Neuronal stem cell (in vitro differentiated cells): ENCODE measurements at regions not wholly inside any gene's neighbourhood (a gene's known extent, or its start where the extent isn't known, plus 50 kb on each side); places are given as distances from the start of the nearest gene placed in this dataset.

ENCODE experiments used
- DNase-seq: peaks from one replicate; pipeline ENCODE4 v3.0.0-alpha.2; 2013; ENCODE audit warnings: low spot score
- H2AFZ ChIP-seq: one replicate; pipeline ENCODE4 v1.6.1; 2013; ENCODE audit warnings: mild to moderate bottlenecking, low read length, inconsistent platforms
- H2AK5ac ChIP-seq: 2 replicates; pipeline ENCODE4 v1.6.1; 2013; ENCODE audit warnings: low read depth, mild to moderate bottlenecking, inconsistent platforms, low read length, moderate library complexity, mixed read lengths
- H2BK120ac ChIP-seq: 2 replicates; pipeline ENCODE4 v1.6.1; 2013; ENCODE audit warnings: low read depth, mild to moderate bottlenecking, inconsistent platforms, low read length, moderate library complexity, mixed read lengths
- H2BK12ac ChIP-seq: one replicate; pipeline ENCODE4 v1.6.1; 2013; ENCODE audit warnings: low read length, inconsistent platforms
- H2BK15ac ChIP-seq: 2 replicates; pipeline ENCODE4 v1.6.1; 2013; ENCODE audit warnings: mild to moderate bottlenecking, low read length, inconsistent platforms, mixed read lengths
- H2BK5ac ChIP-seq: one replicate; pipeline ENCODE4 v1.6.1; 2013; ENCODE audit warnings: inconsistent platforms, mild to moderate bottlenecking, low read length, moderate library complexity
- H3K14ac ChIP-seq: one replicate; pipeline ENCODE4 v1.6.1; 2013; ENCODE audit warnings: low read length, inconsistent platforms
- H3K18ac ChIP-seq: 2 replicates; pipeline ENCODE4 v1.6.1; 2013; ENCODE audit warnings: low read length, inconsistent platforms
- H3K23ac ChIP-seq: 2 replicates; pipeline ENCODE4 v1.6.1; 2013; ENCODE audit warnings: low read depth, mild to moderate bottlenecking, mixed read lengths, low read length, inconsistent platforms; ENCODE audit not compliant: poor library complexity
- H3K27ac ChIP-seq: replicated peaks from 3 replicates; pipeline ENCODE4 v1.5.1; 2013; ENCODE audit warnings: low read length, inconsistent platforms
- H3K27me3 ChIP-seq, 3 experiments: 2 replicates each; pipeline ENCODE4 v1.6.1; 2013; ENCODE audit warnings: low read length in 3 of 3, mild to moderate bottlenecking in 2 of 3, inconsistent platforms in 1 of 3, low read depth in 1 of 3, mixed read lengths in 1 of 3, moderate library complexity in 1 of 3; ENCODE audit not compliant: control insufficient read depth in 3 of 3, insufficient read depth in 3 of 3
- H3K36me3 ChIP-seq, 2 donors: replicated peaks in 1 of 2; 2 replicates each; pipeline ENCODE4 v1.6.1; 2013; ENCODE audit warnings: low read length in 2 of 2; ENCODE audit not compliant: control insufficient read depth in 2 of 2, insufficient read depth in 2 of 2
- H3K4ac ChIP-seq: 2 replicates; pipeline ENCODE4 v1.6.1; 2013; ENCODE audit warnings: inconsistent platforms, mild to moderate bottlenecking, low read length, moderate library complexity
- H3K4me1 ChIP-seq, 2 donors: 1 replicate in 1 of 2; 2 replicates in 1 of 2; pipeline ENCODE4 v1.6.1; 2013; ENCODE audit warnings: low read length in 2 of 2, low read depth in 1 of 2; ENCODE audit not compliant: control insufficient read depth in 2 of 2, insufficient read depth in 1 of 2
- H3K4me2 ChIP-seq: one replicate; pipeline ENCODE4 v1.6.1; 2013; ENCODE audit warnings: mild to moderate bottlenecking, low read length, inconsistent platforms; ENCODE audit not compliant: insufficient read depth, poor library complexity, severe bottlenecking
- H3K4me3 ChIP-seq, 2 donors: 2 replicates each; pipeline ENCODE4 v1.5.1; 2013; ENCODE audit warnings: low read length in 2 of 2, mild to moderate bottlenecking in 2 of 2, inconsistent platforms in 1 of 2, moderate library complexity in 1 of 2
- H3K79me1 ChIP-seq: one replicate; pipeline ENCODE4 v1.6.1; 2013; ENCODE audit warnings: low read depth, mild to moderate bottlenecking, inconsistent platforms, low read length, moderate library complexity
- H3K9ac ChIP-seq: one replicate; pipeline ENCODE4 v1.6.1; 2013; ENCODE audit warnings: mild to moderate bottlenecking, low read depth, low read length, inconsistent platforms; ENCODE audit not compliant: poor library complexity
- H3K9me3 ChIP-seq, 2 donors: replicated peaks in 1 of 2; 2 replicates each; pipeline versions ENCODE3 to v1.6.1; 2013; ENCODE audit warnings: low read length in 2 of 2, mild to moderate bottlenecking in 2 of 2, inconsistent platforms in 1 of 2, low read depth in 1 of 2, mixed read lengths in 1 of 2, moderate library complexity in 1 of 2; ENCODE audit not compliant: control insufficient read depth in 2 of 2, insufficient read depth in 1 of 2
- H4K8ac ChIP-seq: one replicate; pipeline ENCODE4 v1.6.1; 2013; ENCODE audit warnings: low read depth, mild to moderate bottlenecking, inconsistent platforms, low read length, moderate library complexity
- H4K91ac ChIP-seq: one replicate; pipeline ENCODE4 v1.6.1; 2013; ENCODE audit warnings: low read length, low read depth, mild to moderate bottlenecking, inconsistent platforms; ENCODE audit not compliant: poor library complexity
- WGBS, 2 donors: extraction: QIAGEN DNeasy Blood & Tissue Kit; methylation state at CpG; one replicate each; pipeline ENCODE4 v1.1.7; 2013; ENCODE audit warnings: missing lambda C conversion rate in 2 of 2, mixed read lengths in 1 of 2; ENCODE audit not compliant: insufficient read length in 2 of 2, insufficient replicate concordance in 1 of 2; ENCODE audit errors: extremely low coverage in 2 of 2; 5-methylcytosine and 5-hydroxymethylcytosine counted together

GRCh38 chr7:145471883-145472282 lies 636.0 kb upstream of the TPK1 start:
- Histone ChIP-seq H2BK5ac (no peak overlapping the region), H3K27me3 (no peaks in the 10 kb centered on the region), H3K9me3 (no peaks in the 10 kb centered on the region), H3K9ac (no peak overlapping the region), H2AFZ (no peak overlapping the region), H3K4ac (no peak overlapping the region), H3K36me3 (no peaks in the 10 kb centered on the region), H2BK15ac (no peak overlapping the region), H3K4me1 (no peaks in the 10 kb centered on the region), H3K79me1 (no peaks in the 10 kb centered on the region), H3K23ac (no peak overlapping the region), H3K4me2 (no peak overlapping the region), H3K4me3 (no peak overlapping the region), H4K91ac (no peak overlapping the region), H2AK5ac (no peak overlapping the region), H3K27ac (no peak overlapping the region), H4K8ac (no peak overlapping the region), H2BK120ac (no peak overlapping the region), H3K18ac (no peak overlapping the region), H2BK12ac (no peak overlapping the region), H3K14ac (no peak overlapping the region)
- no peak for DNase-seq
- WGBS, 2 donors: no CpG with 5 or more reads among the region's 2 CpGs

DNA sequence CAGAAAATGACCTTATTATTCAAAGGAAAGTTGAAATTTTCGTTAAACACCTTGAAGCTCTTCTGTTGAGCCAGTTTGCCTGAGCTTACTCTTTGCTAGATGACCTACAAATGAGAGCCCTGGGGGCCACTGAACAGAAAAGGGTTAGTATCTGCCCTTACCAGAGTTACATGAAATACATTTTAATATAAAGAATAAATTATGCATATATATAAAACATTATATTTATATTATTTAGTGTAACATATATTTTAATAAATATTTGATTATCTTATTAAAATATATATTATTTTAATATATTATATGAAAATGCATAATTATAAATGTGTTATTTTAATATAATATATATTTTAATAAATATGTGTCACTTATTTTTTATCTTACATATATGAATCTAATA lies 628.4 kb upstream of the TPK1 start:
- H3K14ac ChIP-seq: no peak overlapping the region
- H3K4ac ChIP-seq: no peak overlapping the region
- no peak overlapping the region for H2BK12ac ChIP-seq
- H2AK5ac ChIP-seq: no peak overlapping the region
- H3K4me3 ChIP-seq: no peak overlapping the region
- no peak overlapping the region for H2BK15ac ChIP-seq
- no peak overlapping the region for H2BK5ac ChIP-seq
- H2AFZ ChIP-seq: no peak overlapping the region
- WGBS, 2 donors: no CpG with 5 or more reads among the region's 1 CpG
- no peak overlapping the region for H3K23ac ChIP-seq
- no peak overlapping the region for H4K8ac ChIP-seq
- no peak overlapping the region for H3K27ac ChIP-seq
- H4K91ac ChIP-seq: no peak overlapping the region
- H3K4me2 ChIP-seq: no peak overlapping the region
- no peaks in the 10 kb centered on the region for H3K4me1 ChIP-seq
- no peaks in the 10 kb centered on the region for H3K9me3 ChIP-seq
- H3K79me1 ChIP-seq: no peaks in the 10 kb centered on the region
- no peak for DNase-seq
- no peak overlapping the region for H3K9ac ChIP-seq
- no peaks in the 10 kb centered on the region for H3K36me3 ChIP-seq
- H2BK120ac ChIP-seq: no peak overlapping the region
- no peak overlapping the region for H3K18ac ChIP-seq
- no peaks in the 10 kb centered on the region for H3K27me3 ChIP-seq

DNA sequence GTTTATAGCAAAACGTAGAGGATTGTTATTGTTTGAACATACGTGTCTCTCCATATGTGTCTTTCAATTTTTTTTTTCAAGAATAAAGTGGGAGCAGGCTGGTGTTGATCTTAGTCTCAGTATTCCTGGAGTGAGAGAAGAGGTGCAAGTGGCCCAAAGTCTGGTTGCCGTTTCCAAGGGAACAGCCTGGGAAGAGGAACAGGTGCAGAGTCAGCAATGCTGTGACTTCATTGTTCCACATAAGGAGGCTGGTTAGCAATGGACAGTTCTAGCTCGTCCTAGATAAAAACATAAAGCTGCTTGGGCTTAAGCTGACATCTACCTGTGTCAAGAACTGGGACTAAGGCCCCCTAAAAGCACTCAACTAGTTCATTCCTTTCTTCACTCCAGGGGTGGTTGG lies 626.6 kb upstream of the TPK1 start:
- Histone ChIP-seq H2AK5ac (no peak overlapping the region), H3K27me3 (no peaks in the 10 kb centered on the region), H2BK15ac (no peak overlapping the region), H3K4ac (no peak overlapping the region), H2BK5ac (no peak overlapping the region), H3K9ac (no peak overlapping the region), H3K4me2 (no peak overlapping the region), H3K9me3 (no peaks in the 10 kb centered on the region), H2BK120ac (no peak overlapping the region), H3K14ac (no peak overlapping the region), H4K8ac (no peak overlapping the region), H3K4me3 (no peak overlapping the region), H3K79me1 (no peaks in the 10 kb centered on the region), H4K91ac (no peak overlapping the region), H3K27ac (no peak overlapping the region), H2AFZ (no peak overlapping the region), H2BK12ac (no peak overlapping the region), H3K18ac (no peak overlapping the region), H3K4me1 (no peaks in the 10 kb centered on the region), H3K23ac (no peak overlapping the region), H3K36me3 (no peaks in the 10 kb centered on the region)
- DNase-seq: no peak
- no CpG with 5 or more reads among the region's 4 CpGs for WGBS, 2 donors

DNA sequence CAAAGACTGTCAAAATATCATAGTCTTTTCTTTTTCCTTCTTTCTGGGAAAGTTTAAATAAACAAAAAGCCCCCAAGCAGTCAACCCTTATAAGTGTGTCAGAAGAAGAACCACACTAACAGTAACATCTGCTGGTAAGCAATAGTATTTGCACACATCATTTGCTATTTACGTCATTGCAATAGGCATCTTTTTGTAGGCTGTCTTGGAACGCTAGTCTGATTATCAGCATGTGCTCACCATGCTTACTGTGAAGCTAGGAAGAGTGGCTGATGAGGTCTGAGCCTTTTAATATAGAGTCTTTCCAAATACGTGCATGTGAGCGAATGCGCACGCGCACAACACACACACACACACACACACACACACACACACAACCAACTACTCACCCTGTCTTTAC lies 599.0 kb upstream of the TPK1 start:
- Histone ChIP-seq H2AFZ (no peak overlapping the region), H3K9me3 (no peaks in the 10 kb centered on the region), H3K18ac (no peak overlapping the region), H3K4me3 (no peak overlapping the region), H3K23ac (no peak overlapping the region), H3K9ac (no peak overlapping the region), H2BK5ac (no peak overlapping the region), H2BK120ac (no peak overlapping the region), H3K27ac (no peak overlapping the region), H2BK15ac (no peak overlapping the region), H3K36me3 (no peaks in the 10 kb centered on the region), H3K4ac (no peak overlapping the region), H3K4me1 (no peaks in the 10 kb centered on the region), H4K8ac (no peak overlapping the region), H2BK12ac (no peak overlapping the region), H4K91ac (no peak overlapping the region), H3K4me2 (no peak overlapping the region), H2AK5ac (no peak overlapping the region), H3K79me1 (no peaks in the 10 kb centered on the region), H3K14ac (no peak overlapping the region), H3K27me3 (no peaks in the 10 kb centered on the region)
- DNase-seq: no peak
- WGBS, 2 donors: no CpG with 5 or more reads among the region's 7 CpGs
